H1 (cell line): ENCODE measurements at regions not wholly inside any gene's neighbourhood (a gene's known extent, or its start where the extent isn't known, plus 50 kb on each side); places are given as distances from the start of the nearest gene placed in this dataset.

Source experiments
- CTCF ChIA-PET: fragments of 300-600 bp; sonication (Branson Sonifier 250); formaldehyde crosslinking; loops from one replicate; lab custom pipeline; 2021; ENCODE audit not compliant: partially characterized antibody; lab: Charles Lee
- POLR2A ChIA-PET: fragments of 300-600 bp; sonication (Branson Sonifier 250); formaldehyde crosslinking; loops from one replicate; lab custom pipeline; 2021; ENCODE audit warnings: inconsistent platforms; ENCODE audit not compliant: partially characterized antibody; lab: Charles Lee
- DNase-seq, 2 experiments: peaks; one replicate each; pipeline versions ENCODE4 v3.0.0 to v3.0.0-alpha.2; 2010 to 2022; ENCODE audit warnings: low spot score in 2 of 2, low read depth in 1 of 2, mixed read lengths in 1 of 2
- FAIRE-seq: peaks from 2 replicates; lab custom pipeline; 2011; peaks lifted over from hg19 to GRCh38; lab: Jason Lieb, UNC
- H2AFZ ChIP-seq: 2 replicates; pipeline ENCODE4 v1.8.1; 2012; ENCODE audit warnings: low read length, inconsistent platforms
- H2AK5ac ChIP-seq: 2 replicates; pipeline ENCODE4 v1.6.1; 2013; ENCODE audit warnings: low read depth, low read length
- H2BK120ac ChIP-seq: replicated peaks from 2 replicates; pipeline ENCODE3; 2013; ENCODE audit warnings: low read depth, low read length, inconsistent platforms
- H2BK12ac ChIP-seq: 2 replicates; pipeline ENCODE4 v1.6.1; 2013; ENCODE audit warnings: low read depth, low read length
- H2BK15ac ChIP-seq: 2 replicates; pipeline ENCODE4 v1.6.1; 2013; ENCODE audit warnings: low read length
- H2BK20ac ChIP-seq: 2 replicates; pipeline ENCODE4 v1.6.1; 2013; ENCODE audit warnings: low read length
- H2BK5ac ChIP-seq: 2 replicates; pipeline ENCODE4 v1.6.1; 2013; ENCODE audit warnings: low read depth, low read length
- H3K14ac ChIP-seq: 2 replicates; pipeline ENCODE4 v1.6.1; 2013; ENCODE audit warnings: inconsistent platforms; ENCODE audit not compliant: insufficient read length
- H3K18ac ChIP-seq: 2 replicates; pipeline ENCODE4 v1.6.1; 2013; ENCODE audit warnings: low read length; ENCODE audit errors: extremely low read depth
- H3K23ac ChIP-seq: 2 replicates; pipeline ENCODE4 v1.6.1; 2013; ENCODE audit warnings: inconsistent platforms; ENCODE audit not compliant: insufficient read length
- H3K23me2 ChIP-seq: 2 replicates; pipeline ENCODE4 v1.6.1; 2013; ENCODE audit warnings: low read depth, low read length
- H3K27ac ChIP-seq: 2 replicates; pipeline ENCODE4 v1.6.1; 2011; ENCODE audit warnings: low read depth, low read length, inconsistent platforms
- H3K27me3 ChIP-seq, 4 experiments: replicated peaks in 1 of 4; 1 replicate in 1 of 4; 2 replicates in 3 of 4; pipeline versions ENCODE4 v1.6.1 to v1.8.1; 2011 to 2013; ENCODE audit warnings: low read length in 3 of 4, mild to moderate bottlenecking in 3 of 4, inconsistent platforms in 2 of 4, mixed read lengths in 2 of 4, moderate library complexity in 1 of 4; ENCODE audit not compliant: control insufficient read depth in 3 of 4, insufficient read depth in 3 of 4; ENCODE audit errors: extremely low read depth in 1 of 4
- H3K36me3 ChIP-seq, 4 experiments: 2 replicates each; pipeline versions ENCODE4 v1.6.1 to v1.8.1; 2011 to 2013; ENCODE audit warnings: mild to moderate bottlenecking in 4 of 4, low read length in 3 of 4, moderate library complexity in 2 of 4, control low read depth in 1 of 4, inconsistent platforms in 1 of 4; ENCODE audit not compliant: insufficient read depth in 4 of 4, control insufficient read depth in 2 of 4
- H3K4ac ChIP-seq: replicated peaks from 2 replicates; pipeline ENCODE3; 2013; ENCODE audit warnings: low read length, low read depth, mixed read lengths, inconsistent platforms; ENCODE audit not compliant: insufficient read length
- H3K4me1 ChIP-seq, 4 experiments: replicated peaks in 1 of 4; 1 replicate in 1 of 4; 2 replicates in 3 of 4; pipeline versions ENCODE4 v1.6.1 to v1.8.1; 2011 to 2013; ENCODE audit warnings: low read length in 3 of 4, inconsistent platforms in 2 of 4, mixed read lengths in 1 of 4; ENCODE audit not compliant: insufficient read depth in 4 of 4, control insufficient read depth in 3 of 4
- H3K4me2 ChIP-seq, 2 experiments: 2 replicates each; pipeline versions ENCODE4 v1.6.1 to v1.8.1; 2011 to 2013; ENCODE audit warnings: low read depth in 2 of 2, low read length in 2 of 2, control low read depth in 1 of 2, inconsistent platforms in 1 of 2, mild to moderate bottlenecking in 1 of 2; ENCODE audit not compliant: insufficient read depth in 1 of 2
- H3K4me3 ChIP-seq, 4 experiments: fragments of 200-600, 300-600 bp in 1 of 4; sonication (generic), shearing (Covaris generic), sonication (Bioruptor Twin) in 1 of 4; 2 replicates each; pipeline versions ENCODE4 v1.5.1 to v1.8.1; 2011 to 2016; ENCODE audit warnings: low read length in 4 of 4, low read depth in 3 of 4, control low read depth in 2 of 4, inconsistent platforms in 2 of 4, mild to moderate bottlenecking in 2 of 4, mixed read lengths in 1 of 4, moderate library complexity in 1 of 4; ENCODE audit not compliant: insufficient read depth in 2 of 4; ENCODE audit errors: extremely low read depth in 1 of 4
- H3K56ac ChIP-seq: replicated peaks from 2 replicates; pipeline ENCODE3; 2013; ENCODE audit warnings: low read depth, mild to moderate bottlenecking, mixed read lengths, low read length, inconsistent platforms; ENCODE audit not compliant: insufficient read length
- H3K79me1 ChIP-seq: 2 replicates; pipeline ENCODE4 v1.6.1; 2013; ENCODE audit warnings: low read depth, low read length, control low read depth
- H3K79me2 ChIP-seq, 2 experiments: 2 replicates each; pipeline versions ENCODE4 v1.6.1 to v1.8.1; 2012 to 2013; ENCODE audit warnings: low read length in 2 of 2, mild to moderate bottlenecking in 2 of 2, inconsistent platforms in 1 of 2; ENCODE audit not compliant: insufficient read depth in 2 of 2, control insufficient read depth in 1 of 2
- H3K9ac ChIP-seq, 4 experiments: replicated peaks in 1 of 4; 1 replicate in 1 of 4; 2 replicates in 3 of 4; pipeline versions ENCODE4 v1.6.1 to v1.8.1; 2011 to 2013; ENCODE audit warnings: low read depth in 3 of 4, low read length in 3 of 4, control low read depth in 2 of 4, mild to moderate bottlenecking in 2 of 4, moderate library complexity in 2 of 4, inconsistent platforms in 1 of 4; ENCODE audit errors: extremely low read depth in 1 of 4
- H3K9me3 ChIP-seq, 2 experiments: 2 replicates each; pipeline versions ENCODE4 v1.6.1 to v1.8.1; 2012 to 2013; ENCODE audit warnings: mild to moderate bottlenecking in 2 of 2, moderate library complexity in 2 of 2, control low read depth in 1 of 2, inconsistent platforms in 1 of 2, low read depth in 1 of 2, low read length in 1 of 2, mixed read lengths in 1 of 2; ENCODE audit not compliant: insufficient read depth in 2 of 2
- H4K20me1 ChIP-seq, 2 experiments: replicated peaks in 1 of 2; 2 replicates each; pipeline versions ENCODE3 to v1.8.1; 2011 to 2013; ENCODE audit warnings: inconsistent platforms in 2 of 2, low read length in 2 of 2, mild to moderate bottlenecking in 1 of 2; ENCODE audit not compliant: insufficient read depth in 2 of 2, control insufficient read depth in 1 of 2
- H4K5ac ChIP-seq: 2 replicates; pipeline ENCODE4 v1.6.1; 2013; ENCODE audit warnings: low read length, low read depth, mixed read lengths, inconsistent platforms; ENCODE audit not compliant: insufficient read length
- H4K8ac ChIP-seq: 2 replicates; pipeline ENCODE4 v1.8.0; 2013; ENCODE audit warnings: mild to moderate bottlenecking, moderate library complexity, low read length, inconsistent platforms; ENCODE audit not compliant: insufficient read depth; ENCODE audit errors: extremely low read depth
- H4K91ac ChIP-seq: replicated peaks from 2 replicates; pipeline ENCODE3; 2013; ENCODE audit warnings: low read length, mixed read lengths, inconsistent platforms; ENCODE audit not compliant: insufficient read length
- ASH2L ChIP-seq: fragments of 200-600, 300-600 bp; sonication (generic); IDR thresholded peaks from one replicate; pipeline ENCODE4 v1.7.1; 2017; ENCODE audit warnings: low read length
- BACH1 ChIP-seq: IDR thresholded peaks from 2 replicates; pipeline ENCODE4 v1.6.1; 2012; ENCODE audit warnings: low read length, improper control_type of control experiment
- POLR2AphosphoS5 ChIP-seq: IDR thresholded peaks from 2 replicates; pipeline ENCODE4 v1.6.1; 2011; ENCODE audit warnings: low read depth, low read length
- SRF ChIP-seq: IDR thresholded peaks from 2 replicates; pipeline ENCODE4 v1.6.1; 2011; ENCODE audit warnings: mild to moderate bottlenecking, low read depth, low read length, moderate library complexity
- WGBS, 2 experiments: shearing (Covaris generic) in 1 of 2; methylation state at CpG; one replicate each; pipeline versions ENCODE4 v1.1.6 to v1.1.7; 2013 to 2015; ENCODE audit warnings: low lambda C conversion rate in 2 of 2, mixed read lengths in 2 of 2, inconsistent platforms in 1 of 2, low coverage in 1 of 2, missing lambda C conversion rate in 1 of 2; ENCODE audit not compliant: insufficient replicate concordance in 2 of 2, insufficient coverage in 1 of 2, insufficient read length in 1 of 2; ENCODE audit errors: extremely low coverage in 1 of 2, missing lambda C conversion rate in 1 of 2; 5-methylcytosine and 5-hydroxymethylcytosine counted together

- H3K36me3 ChIP-seq = no peaks in the 10 kb centered on the region
- peaks cover 4 to 18% (median 10%) of the 10 kb centered on the region in 4 experiments for H3K27me3 ChIP-seq
- no peak for FAIRE-seq
- H4K20me1 ChIP-seq = no peaks in the 10 kb centered on the region
- no peak overlapping the region for H2BK15ac ChIP-seq
- no peak overlapping the region for H4K91ac ChIP-seq
- H3K79me2 ChIP-seq = no peaks in the 10 kb centered on the region
- H3K4me1 ChIP-seq = no peaks in the 10 kb centered on the region; a peak in 1 of 7 replicates
- WGBS, 2 experiments = 69% methylated on average over 4 of the region's 4 CpGs; no CpG with 5 or more reads in 1 of the 2 experiments
- no peak overlapping the region for H3K23ac ChIP-seq
- no peak overlapping the region for H4K5ac ChIP-seq
- H2BK120ac ChIP-seq = no peak overlapping the region
- TF ChIP-seq ASH2L = no peak
- no peak for TF ChIP-seq POLR2AphosphoS5
- no peak for TF ChIP-seq SRF
- no peak for TF ChIP-seq BACH1
- ChIA-PET CTCF (interaction anchor here (1.4 to 2.9 kb wide), 4 partner anchors 8 to 413 kb away, joined by 4 to 12 read pairs (median 11); no protein-coding TSS in a partner anchor), POLR2A (interaction anchor here (1.2 to 1.4 kb wide), 2 partner anchors 32 to 49 kb away, joined by 3 read pairs; no protein-coding TSS in a partner anchor)
- H3K18ac ChIP-seq = no peak overlapping the region
- peak overlapping the region in 1 of 4 experiments; percentile 73; a peak in 3 of 8 replicates for H3K4me3 ChIP-seq
- no peak overlapping the region for H4K8ac ChIP-seq
- H3K56ac ChIP-seq = no peak overlapping the region
- H3K27ac ChIP-seq = no peak overlapping the region
- peak overlapping the region; percentile 94 for H2AFZ ChIP-seq
- no peak overlapping the region for H2AK5ac ChIP-seq
- H3K9me3 ChIP-seq = no peaks in the 10 kb centered on the region
- no peak overlapping the region for H3K9ac ChIP-seq
- H2BK20ac ChIP-seq = no peak overlapping the region
- no peak overlapping the region for H3K14ac ChIP-seq
- H3K79me1 ChIP-seq = no peaks in the 10 kb centered on the region
- peak overlapping the region; percentile 86 to 97 for H3K4me2 ChIP-seq
- H2BK5ac ChIP-seq = no peak overlapping the region
- H2BK12ac ChIP-seq = no peak overlapping the region
- H3K4ac ChIP-seq = no peak overlapping the region
- H3K23me2 ChIP-seq = peaks cover 12% of the 10 kb centered on the region; the same call in 1 of the 2 replicates
- DNase-seq = no peak
Measured at GRCh38 chr1:98054786-98055185, 134.0 kb upstream of the DPYD start.
